OCI-LY3 (cell line): ENCODE measurements at regions not wholly inside any gene's neighbourhood (a gene's known extent, or its start where the extent isn't known, plus 50 kb on each side); places are given as distances from the start of the nearest gene placed in this dataset.

Experiments
- CTCF ChIP-seq: fragments of 200-600, 300-600 bp; sonication (generic); IDR thresholded peaks from 2 replicates; pipeline ENCODE4 v1.5.1; 2014; ENCODE audit warnings: antibody characterized with exemption, low read length, low read depth
- EZH2phosphoT487 ChIP-seq: fragments of 200-600 bp; shearing (Covaris generic); IDR thresholded peaks from 2 replicates; pipeline ENCODE4 v1.6.1; 2018; ENCODE audit warnings: antibody characterized with exemption, mixed run types, low read depth

GRCh38 chr13:109672545-109672944 lies 113.8 kb downstream of the IRS2 start:
- TF ChIP-seq CTCF (no peak), EZH2phosphoT487 (no peak)
